GM23248 (cell line): ENCODE measurements at regions not wholly inside any gene's neighbourhood (a gene's known extent, or its start where the extent isn't known, plus 50 kb on each side); places are given as distances from the start of the nearest gene placed in this dataset.

Source experiments
- EZH2 ChIP-seq: fragments of 200-600 bp; sonication (generic); IDR thresholded peaks from 2 replicates; pipeline ENCODE4 v1.6.1; 2018; ENCODE audit warnings: antibody characterized with exemption, mild to moderate bottlenecking; ENCODE audit not compliant: insufficient read depth, poor library complexity, severe bottlenecking
- EZH2phosphoT487 ChIP-seq: fragments of 200-600 bp; sonication (generic); IDR thresholded peaks from 2 replicates; pipeline ENCODE4 v1.6.1; 2018; ENCODE audit warnings: antibody characterized with exemption, moderate library complexity, mild to moderate bottlenecking, low read depth; ENCODE audit not compliant: insufficient read depth

GRCh38 chr2:120941571-120942120, 206.0 kb downstream of the GLI2 start:
- TF ChIP-seq EZH2 (no peak), EZH2phosphoT487 (no peak)
